Loucy (cell line): ENCODE measurements at regions not wholly inside any gene's neighbourhood (a gene's known extent, or its start where the extent isn't known, plus 50 kb on each side); places are given as distances from the start of the nearest gene placed in this dataset.

Source experiments
- H2AFZ ChIP-seq: fragments of 200-600 bp; sonication (generic); 2 replicates; pipeline ENCODE4 v1.6.0; 2016; ENCODE audit warnings: antibody characterized with exemption, mild to moderate bottlenecking, low read length, moderate library complexity
- H3F3A ChIP-seq: fragments of 200-600 bp; 2 replicates; pipeline ENCODE4 v1.6.0; 2016; ENCODE audit warnings: antibody characterized with exemption, low read depth, mild to moderate bottlenecking
- H3K27me3 ChIP-seq: fragments of 200-600 bp; sonication (generic); 2 replicates; pipeline ENCODE4 v1.6.1; 2014; ENCODE audit warnings: low read length, mild to moderate bottlenecking; ENCODE audit not compliant: insufficient read depth, poor library complexity, severe bottlenecking
- H3K36me3 ChIP-seq: fragments of 200-600 bp; sonication (generic); 2 replicates; pipeline ENCODE4 v1.6.1; 2016; ENCODE audit warnings: low read length; ENCODE audit not compliant: insufficient read depth
- H3K4me1 ChIP-seq: fragments of 200-600 bp; sonication (generic); 2 replicates; pipeline ENCODE4 v1.5.1; 2014; ENCODE audit warnings: low read length, mild to moderate bottlenecking; ENCODE audit not compliant: insufficient read depth, poor library complexity, severe bottlenecking
- H3K4me2 ChIP-seq: fragments of 200-600 bp; sonication (generic); 2 replicates; pipeline ENCODE4 v1.6.0; 2014; ENCODE audit warnings: antibody characterized with exemption, low read length, low read depth, mild to moderate bottlenecking; ENCODE audit not compliant: poor library complexity, severe bottlenecking
- H3K4me3 ChIP-seq: fragments of 200-600 bp; sonication (generic); 2 replicates; pipeline ENCODE4 v1.5.1; 2014; ENCODE audit warnings: low read length, mild to moderate bottlenecking, mixed read lengths; ENCODE audit not compliant: poor library complexity, severe bottlenecking
- H3K79me2 ChIP-seq: fragments of 200-600 bp; sonication (generic); 2 replicates; pipeline ENCODE4 v1.6.1; 2014; ENCODE audit warnings: low read length; ENCODE audit not compliant: insufficient read depth
- H3K9ac ChIP-seq: fragments of 200-600 bp; sonication (generic); 2 replicates; pipeline ENCODE4 v1.6.0; 2014; ENCODE audit warnings: mild to moderate bottlenecking, low read depth, low read length, moderate library complexity; ENCODE audit not compliant: poor library complexity, severe bottlenecking
- H3K9me2 ChIP-seq: fragments of 200-600 bp; sonication (generic); replicated peaks from 2 replicates; pipeline ENCODE4 v1.6.1; 2016; ENCODE audit warnings: low read depth, low read length, mixed read lengths
- H3K9me3 ChIP-seq: fragments of 200-600 bp; sonication (generic); 2 replicates; pipeline ENCODE4 v1.6.1; 2014; ENCODE audit warnings: mild to moderate bottlenecking, antibody characterized with exemption, low read length, low read depth; ENCODE audit not compliant: insufficient read depth
- H4K20me1 ChIP-seq: fragments of 200-600 bp; sonication (generic); 2 replicates; pipeline ENCODE4 v1.6.0; 2014; ENCODE audit warnings: antibody characterized with exemption, low read length, mild to moderate bottlenecking; ENCODE audit not compliant: insufficient read depth, poor library complexity, severe bottlenecking
- CTCF ChIP-seq: fragments of 200-600 bp; sonication (generic); conservative IDR thresholded peaks from 2 replicates; pipeline ENCODE4 v1.5.1; 2014; ENCODE audit warnings: mild to moderate bottlenecking, antibody characterized with exemption, low read length
- EZH2phosphoT487 ChIP-seq: fragments of 200-600 bp; IDR thresholded peaks from 2 replicates; pipeline ENCODE4 v1.6.1; 2018; ENCODE audit warnings: antibody characterized with exemption, mild to moderate bottlenecking, moderate library complexity, borderline replicate concordance

- H3K4me1 ChIP-seq = no peaks in the 10 kb centered on the region
- no peak overlapping the region for H3K9ac ChIP-seq
- H3K9me3 ChIP-seq = no peaks in the 10 kb centered on the region
- no peak overlapping the region for H3K4me3 ChIP-seq
- TF ChIP-seq CTCF = peak; percentile 50
- TF ChIP-seq EZH2phosphoT487 = no peak
- H4K20me1 ChIP-seq = no peaks in the 10 kb centered on the region
- no peaks in the 10 kb centered on the region for H3K27me3 ChIP-seq
- no peaks in the 10 kb centered on the region for H3F3A ChIP-seq
- no peak overlapping the region for H3K4me2 ChIP-seq
- H3K9me2 ChIP-seq = no peaks in the 10 kb centered on the region
- no peak overlapping the region for H2AFZ ChIP-seq
- no peaks in the 10 kb centered on the region for H3K36me3 ChIP-seq
- no peaks in the 10 kb centered on the region for H3K79me2 ChIP-seq
These were observed 358.3 kb downstream of the KLF5 start for GRCh38 chr13:73417012-73417615.

- H3K4me2 ChIP-seq = no peak overlapping the region
- no peak overlapping the region for H2AFZ ChIP-seq
- TF ChIP-seq EZH2phosphoT487 = no peak
- no peak for TF ChIP-seq CTCF
These were observed 357.3 kb downstream of the KLF5 start for GRCh38 chr13:73416093-73416492.

GRCh38 chr13:73413656-73414055, 354.9 kb downstream of the KLF5 start:
- H3K9me3 ChIP-seq = no peaks in the 10 kb centered on the region
- H3K4me3 ChIP-seq = no peak overlapping the region
- H3K4me1 ChIP-seq = no peaks in the 10 kb centered on the region
- H3F3A ChIP-seq = no peaks in the 10 kb centered on the region
- H2AFZ ChIP-seq = no peak overlapping the region
- H3K9ac ChIP-seq = no peak overlapping the region
- H3K4me2 ChIP-seq = no peak overlapping the region
- no peaks in the 10 kb centered on the region for H4K20me1 ChIP-seq
- no peak for TF ChIP-seq EZH2phosphoT487
- no peak for TF ChIP-seq CTCF
- no peaks in the 10 kb centered on the region for H3K27me3 ChIP-seq
- no peaks in the 10 kb centered on the region for H3K79me2 ChIP-seq
- no peaks in the 10 kb centered on the region for H3K9me2 ChIP-seq
- H3K36me3 ChIP-seq = no peaks in the 10 kb centered on the region

More at GRCh38 chr13:73416093-73416492, 357.3 kb downstream of the KLF5 start:
- Histone ChIP-seq H3F3A (no peaks in the 10 kb centered on the region), H4K20me1 (no peaks in the 10 kb centered on the region), H3K79me2 (no peaks in the 10 kb centered on the region), H3K4me3 (no peak overlapping the region), H3K4me1 (no peaks in the 10 kb centered on the region), H3K9ac (no peak overlapping the region), H3K9me3 (no peaks in the 10 kb centered on the region), H3K9me2 (no peaks in the 10 kb centered on the region), H3K36me3 (no peaks in the 10 kb centered on the region), H3K27me3 (no peaks in the 10 kb centered on the region)
